Mesendoderm (in vitro differentiated cells): ENCODE measurements at regions not wholly inside any gene's neighbourhood (a gene's known extent, or its start where the extent isn't known, plus 50 kb on each side); places are given as distances from the start of the nearest gene placed in this dataset.
"Not testable (repeated sequence)": the region's sequence is repeated elsewhere in the genome, so short reads cannot be mapped to it uniquely, and the experiment has no call there.

Source experiments
- DNase-seq: peaks from one replicate; pipeline ENCODE4 v3.0.0; 2013
- H2AK5ac ChIP-seq: 2 replicates; pipeline ENCODE4 v1.6.1; 2013; ENCODE audit warnings: low read length, inconsistent platforms
- H2BK120ac ChIP-seq: 2 replicates; pipeline ENCODE4 v1.6.1; 2013; ENCODE audit warnings: low read depth, mild to moderate bottlenecking, low read length, moderate library complexity, mixed read lengths
- H2BK15ac ChIP-seq: replicated peaks from 2 replicates; pipeline ENCODE4 v1.6.1; 2013; ENCODE audit warnings: low read depth, mild to moderate bottlenecking, moderate library complexity
- H2BK5ac ChIP-seq: 2 replicates; pipeline ENCODE4 v1.6.1; 2013; ENCODE audit warnings: low read length, inconsistent platforms
- H3K18ac ChIP-seq: 2 replicates; pipeline ENCODE4 v1.6.1; 2013; ENCODE audit warnings: mild to moderate bottlenecking, low read length, mixed read lengths
- H3K23ac ChIP-seq: one replicate; pipeline ENCODE4 v1.6.1; 2013; ENCODE audit warnings: low read length
- H3K27ac ChIP-seq: 2 replicates; pipeline ENCODE4 v1.5.1; 2013; ENCODE audit warnings: low read depth, mild to moderate bottlenecking, inconsistent platforms, low read length, moderate library complexity
- H3K27me3 ChIP-seq: 2 replicates; pipeline ENCODE4 v1.6.1; 2013; ENCODE audit warnings: low read length, control low read depth, mild to moderate bottlenecking, inconsistent platforms; ENCODE audit not compliant: insufficient read depth, poor library complexity
- H3K36me3 ChIP-seq: 2 replicates; pipeline ENCODE4 v1.6.1; 2013; ENCODE audit warnings: low read length, inconsistent platforms; ENCODE audit not compliant: control insufficient read depth, insufficient read depth
- H3K4ac ChIP-seq: one replicate; pipeline ENCODE4 v1.6.1; 2013; ENCODE audit warnings: low read depth, mild to moderate bottlenecking, low read length, moderate library complexity
- H3K4me1 ChIP-seq: 2 replicates; pipeline ENCODE4 v1.6.1; 2013; ENCODE audit warnings: low read depth, low read length, inconsistent platforms; ENCODE audit not compliant: control insufficient read depth
- H3K4me2 ChIP-seq: 2 replicates; pipeline ENCODE4 v1.6.1; 2013; ENCODE audit warnings: low read length
- H3K4me3 ChIP-seq: 2 replicates; pipeline ENCODE4 v1.5.1; 2013; ENCODE audit warnings: mild to moderate bottlenecking, low read length
- H3K56ac ChIP-seq: one replicate; pipeline ENCODE4 v1.6.1; 2013; ENCODE audit warnings: low read length
- H3K79me1 ChIP-seq: 2 replicates; pipeline ENCODE4 v1.6.1; 2013; ENCODE audit warnings: low read length, inconsistent platforms
- H3K79me2 ChIP-seq: 2 replicates; pipeline ENCODE4 v1.6.1; 2013; ENCODE audit warnings: mild to moderate bottlenecking, low read length; ENCODE audit not compliant: control insufficient read depth, insufficient read depth
- H3K9ac ChIP-seq: 2 replicates; pipeline ENCODE4 v1.6.1; 2013; ENCODE audit warnings: low read length, inconsistent platforms
- H4K5ac ChIP-seq: one replicate; pipeline ENCODE4 v1.6.1; 2013; ENCODE audit warnings: low read length
- H4K8ac ChIP-seq: one replicate; pipeline ENCODE4 v1.6.1; 2013; ENCODE audit warnings: low read depth, mild to moderate bottlenecking, control low read depth, low read length, moderate library complexity
- WGBS: extraction: QIAGEN DNeasy Blood & Tissue Kit; methylation state at CpG from one replicate; pipeline ENCODE4 v1.1.7; 2013; ENCODE audit warnings: low lambda C conversion rate, missing lambda C conversion rate; ENCODE audit not compliant: insufficient coverage; ENCODE audit errors: extremely low coverage; 5-methylcytosine and 5-hydroxymethylcytosine counted together

DNA sequence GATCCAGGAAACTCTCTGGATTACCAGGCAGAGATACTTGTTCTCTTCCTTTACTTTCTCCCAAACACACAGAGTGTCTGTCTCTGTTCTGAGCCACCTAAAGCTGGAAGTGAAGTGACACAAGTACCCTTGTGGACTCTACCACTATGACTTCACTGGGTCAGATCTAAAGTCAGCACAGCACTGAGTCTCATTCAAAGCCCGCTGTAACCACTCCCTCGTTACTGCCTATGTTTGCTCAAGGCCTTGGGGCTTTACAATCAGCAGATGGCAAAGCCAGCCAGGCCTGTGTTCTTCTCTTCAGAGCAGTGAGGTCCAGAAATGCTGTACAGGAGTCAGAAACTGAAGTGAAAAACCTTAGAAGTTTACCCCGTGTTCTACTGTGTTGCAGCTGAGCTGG lies 588.3 kb upstream of the SEMA6D start:
- DNase-seq, result no peak
- H3K27ac ChIP-seq, result no peak overlapping the region
- no peak overlapping the region for H3K18ac ChIP-seq

DNA sequence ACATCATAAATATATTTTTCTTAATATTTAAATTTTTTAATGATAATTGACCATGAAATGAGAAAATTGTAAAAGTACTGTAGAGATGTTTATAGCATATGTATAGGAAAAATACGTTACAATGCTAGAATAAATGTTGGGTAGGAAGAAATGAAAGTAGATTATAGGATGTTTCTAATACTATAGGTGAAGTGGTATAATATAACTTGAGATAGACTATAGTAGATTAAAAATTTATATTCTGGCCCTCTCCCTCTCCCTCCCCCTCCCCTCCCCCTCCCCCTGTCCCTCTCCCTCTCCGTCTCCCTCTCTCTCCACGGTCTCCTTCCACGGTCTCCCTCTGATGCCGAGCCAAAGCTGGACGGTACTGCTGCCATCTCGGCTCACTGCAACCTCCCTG lies 585.9 kb upstream of the SEMA6D start:
- not testable (repeated sequence) for H3K9ac ChIP-seq, H3K56ac ChIP-seq, H3K27ac ChIP-seq, H2AK5ac ChIP-seq, H3K23ac ChIP-seq, H3K4me3 ChIP-seq, H4K5ac ChIP-seq, H3K4ac ChIP-seq, H3K18ac ChIP-seq, H3K79me1 ChIP-seq, H3K4me1 ChIP-seq, H2BK5ac ChIP-seq, H3K36me3 ChIP-seq, H4K8ac ChIP-seq, H3K79me2 ChIP-seq, H2BK120ac ChIP-seq, H3K27me3 ChIP-seq, DNase-seq, H3K4me2 ChIP-seq, H2BK15ac ChIP-seq
- WGBS, result 100% methylated on average over 1 of the region's 7 CpGs

More for the DNA sequence above, 588.3 kb upstream of the SEMA6D start:
- H3K4me2 ChIP-seq, result no peak overlapping the region
- no peak overlapping the region for H2BK5ac ChIP-seq
- no peaks in the 10 kb centered on the region for H3K27me3 ChIP-seq
- no peaks in the 10 kb centered on the region for H3K36me3 ChIP-seq
- H2AK5ac ChIP-seq, result no peak overlapping the region
- WGBS, result no CpG with 5 or more reads among the region's 3 CpGs
- H3K79me1 ChIP-seq, result no peaks in the 10 kb centered on the region
- H2BK15ac ChIP-seq, result no peak overlapping the region
- H3K4me1 ChIP-seq, result no peaks in the 10 kb centered on the region
- no peak overlapping the region for H3K9ac ChIP-seq
- H4K5ac ChIP-seq, result no peak overlapping the region
- no peak overlapping the region for H4K8ac ChIP-seq
- H3K23ac ChIP-seq, result no peak overlapping the region
- no peak overlapping the region for H3K56ac ChIP-seq
- H3K4ac ChIP-seq, result no peak overlapping the region
- H3K79me2 ChIP-seq, result no peaks in the 10 kb centered on the region
- no peak overlapping the region for H3K4me3 ChIP-seq
- H2BK120ac ChIP-seq, result no peak overlapping the region

- no peak overlapping the region for H4K8ac ChIP-seq
- H2AK5ac ChIP-seq, result no peak overlapping the region
- no peak overlapping the region for H4K5ac ChIP-seq
- no peaks in the 10 kb centered on the region for H3K4me1 ChIP-seq
- DNase-seq, result no peak
- no peak overlapping the region for H3K4me2 ChIP-seq
- WGBS, result no CpG with 5 or more reads among the region's 2 CpGs
- H3K56ac ChIP-seq, result no peak overlapping the region
- H2BK5ac ChIP-seq, result no peak overlapping the region
- H2BK15ac ChIP-seq, result no peak overlapping the region
- no peak overlapping the region for H2BK120ac ChIP-seq
- H3K4me3 ChIP-seq, result no peak overlapping the region
- H3K36me3 ChIP-seq, result no peaks in the 10 kb centered on the region
- H3K27ac ChIP-seq, result no peak overlapping the region
- no peaks in the 10 kb centered on the region for H3K79me1 ChIP-seq
- H3K27me3 ChIP-seq, result no peaks in the 10 kb centered on the region
- no peak overlapping the region for H3K9ac ChIP-seq
- no peaks in the 10 kb centered on the region for H3K79me2 ChIP-seq
- no peak overlapping the region for H3K18ac ChIP-seq
- H3K4ac ChIP-seq, result no peak overlapping the region
- no peak overlapping the region for H3K23ac ChIP-seq
These were observed 582.0 kb upstream of the SEMA6D start for GRCh38 chr15:47135267-47135666.

- H3K27me3 ChIP-seq, result no peaks in the 10 kb centered on the region
- no peak for DNase-seq
- no peak overlapping the region for H4K8ac ChIP-seq
- H4K5ac ChIP-seq, result no peak overlapping the region
- H3K27ac ChIP-seq, result no peak overlapping the region
- H2BK15ac ChIP-seq, result no peak overlapping the region
- no CpG with 5 or more reads among the region's 2 CpGs for WGBS
- H2AK5ac ChIP-seq, result no peak overlapping the region
- H3K9ac ChIP-seq, result no peak overlapping the region
- H3K4ac ChIP-seq, result no peak overlapping the region
- no peak overlapping the region for H3K18ac ChIP-seq
- H2BK120ac ChIP-seq, result no peak overlapping the region
- no peaks in the 10 kb centered on the region for H3K79me1 ChIP-seq
- H3K4me2 ChIP-seq, result no peak overlapping the region
- no peaks in the 10 kb centered on the region for H3K4me1 ChIP-seq
- no peak overlapping the region for H3K56ac ChIP-seq
- no peak overlapping the region for H3K23ac ChIP-seq
- no peak overlapping the region for H3K4me3 ChIP-seq
- no peak overlapping the region for H2BK5ac ChIP-seq
- no peaks in the 10 kb centered on the region for H3K79me2 ChIP-seq
- no peaks in the 10 kb centered on the region for H3K36me3 ChIP-seq
These were observed 581.1 kb upstream of the SEMA6D start for GRCh38 chr15:47136236-47136635.

DNA sequence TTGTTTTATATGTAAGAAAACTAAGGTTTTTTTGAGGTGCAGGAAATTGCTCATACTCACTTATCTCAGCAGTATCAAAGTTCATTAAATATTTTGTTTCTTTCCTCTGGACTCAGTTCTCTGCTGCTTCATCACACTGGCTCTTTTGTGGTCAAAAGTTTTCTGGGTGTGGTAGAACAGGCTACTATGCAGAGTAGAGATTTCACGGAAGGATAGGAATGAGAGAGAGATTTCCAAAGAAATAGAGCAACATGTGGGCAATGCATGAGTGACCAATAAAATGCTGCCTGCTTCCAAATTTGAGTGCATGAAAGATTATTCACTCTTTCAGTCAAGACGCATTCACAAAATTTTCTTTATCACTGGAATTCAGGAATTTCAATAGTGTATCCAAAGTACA lies 577.3 kb upstream of the SEMA6D start:
- Histone ChIP-seq H3K36me3 (no peaks in the 10 kb centered on the region), H3K18ac (no peak overlapping the region), H2BK5ac (no peak overlapping the region), H3K4ac (no peak overlapping the region), H3K56ac (no peak overlapping the region), H3K9ac (no peak overlapping the region), H3K4me2 (no peak overlapping the region), H3K27ac (no peak overlapping the region), H3K4me3 (no peak overlapping the region), H3K27me3 (no peaks in the 10 kb centered on the region), H3K4me1 (no peaks in the 10 kb centered on the region), H2AK5ac (no peak overlapping the region), H3K79me2 (no peaks in the 10 kb centered on the region), H3K23ac (no peak overlapping the region), H2BK15ac (no peak overlapping the region), H4K5ac (no peak overlapping the region), H4K8ac (no peak overlapping the region), H3K79me1 (no peaks in the 10 kb centered on the region), H2BK120ac (no peak overlapping the region)
- WGBS, result no CpG with 5 or more reads among the region's 2 CpGs
- DNase-seq, result no peak

GRCh38 chr15:47157827-47158226 lies 559.5 kb upstream of the SEMA6D start:
- no peak overlapping the region for H3K23ac ChIP-seq
- no peak overlapping the region for H3K4me3 ChIP-seq
- no peak for DNase-seq
- no peak overlapping the region for H3K27ac ChIP-seq
- no peak overlapping the region for H2AK5ac ChIP-seq
- H3K56ac ChIP-seq, result no peak overlapping the region
- H3K79me2 ChIP-seq, result no peaks in the 10 kb centered on the region
- H3K4me1 ChIP-seq, result no peaks in the 10 kb centered on the region
- H3K18ac ChIP-seq, result no peak overlapping the region
- H3K9ac ChIP-seq, result no peak overlapping the region
- H3K4me2 ChIP-seq, result no peak overlapping the region
- no peak overlapping the region for H4K8ac ChIP-seq
- H3K79me1 ChIP-seq, result no peaks in the 10 kb centered on the region
- no peak overlapping the region for H2BK120ac ChIP-seq
- H2BK15ac ChIP-seq, result no peak overlapping the region
- WGBS, result no CpG with 5 or more reads among the region's 4 CpGs
- H3K27me3 ChIP-seq, result no peaks in the 10 kb centered on the region
- H3K36me3 ChIP-seq, result no peaks in the 10 kb centered on the region
- no peak overlapping the region for H4K5ac ChIP-seq
- no peak overlapping the region for H2BK5ac ChIP-seq
- no peak overlapping the region for H3K4ac ChIP-seq
